NCI-H748 (cell line): ENCODE measurements at regions not wholly inside any gene's neighbourhood (a gene's known extent, or its start where the extent isn't known, plus 50 kb on each side); places are given as distances from the start of the nearest gene placed in this dataset.
"Not testable (repeated sequence)": the region's sequence is repeated elsewhere in the genome, so short reads cannot be mapped to it uniquely, and the experiment has no call there.

Experiments
- DNase-seq: peaks from one replicate; lab custom pipeline; 2025; ENCODE audit not compliant: unreplicated experiment; lab: John Stamatoyannopoulos, UW

GRCh38 chr20:24418731-24419130 is 50.7 kb upstream of the SYNDIG1 start:
- no peak for DNase-seq

GRCh38 chr20:24417485-24417884 is 51.9 kb upstream of the SYNDIG1 start:
- DNase-seq: no peak

GRCh38 chr20:24415444-24415843 is 54.0 kb upstream of the SYNDIG1 start:
- DNase-seq: not testable (repeated sequence)

GRCh38 chr20:24411834-24412216 is 57.6 kb upstream of the SYNDIG1 start:
- no peak for DNase-seq

- DNase-seq: no peak
These were observed 58.2 kb upstream of the SYNDIG1 start for GRCh38 chr20:24411003-24411833.

- DNase-seq: no peak
These were observed 62.3 kb upstream of the SYNDIG1 start for GRCh38 chr20:24407151-24407550.

GRCh38 chr20:24406750-24407149 is 62.7 kb upstream of the SYNDIG1 start:
- DNase-seq: no peak

- no peak for DNase-seq
These were observed 63.2 kb upstream of the SYNDIG1 start for GRCh38 chr20:24406251-24406650.

GRCh38 chr20:24405810-24406209 is 63.6 kb upstream of the SYNDIG1 start:
- DNase-seq: no peak

GRCh38 chr20:24403406-24403805 is 66.0 kb upstream of the SYNDIG1 start:
- DNase-seq: no peak

GRCh38 chr20:24402188-24402587 is 67.2 kb upstream of the SYNDIG1 start:
- no peak for DNase-seq

- DNase-seq: no peak
These were observed 74.3 kb upstream of the SYNDIG1 start for GRCh38 chr20:24395151-24395550.

GRCh38 chr20:24393903-24394302 is 75.5 kb upstream of the SYNDIG1 start:
- DNase-seq: no peak

- no peak for DNase-seq
These were observed 76.8 kb upstream of the SYNDIG1 start for GRCh38 chr20:24392612-24393011.

- DNase-seq: no peak
These were observed 79.7 kb upstream of the SYNDIG1 start for GRCh38 chr20:24389686-24390085.

GRCh38 chr20:24388828-24389380 is 80.5 kb upstream of the SYNDIG1 start:
- no peak for DNase-seq

- DNase-seq: no peak
These were observed 83.9 kb upstream of the SYNDIG1 start for GRCh38 chr20:24385547-24385946.

- no peak for DNase-seq
These were observed 84.6 kb upstream of the SYNDIG1 start for GRCh38 chr20:24384865-24385264.

GRCh38 chr20:24382743-24383142 is 86.7 kb upstream of the SYNDIG1 start:
- DNase-seq: peak; percentile 83

- DNase-seq: no peak
These were observed 87.1 kb upstream of the SYNDIG1 start for GRCh38 chr20:24382331-24382730.

GRCh38 chr20:24381886-24382285 is 87.5 kb upstream of the SYNDIG1 start:
- DNase-seq: no peak

- no peak for DNase-seq
These were observed 89.9 kb upstream of the SYNDIG1 start for GRCh38 chr20:24379484-24379927.
